Astrocyte of the cerebellum (primary cell): ENCODE measurements at regions not wholly inside any gene's neighbourhood (a gene's known extent, or its start where the extent isn't known, plus 50 kb on each side); places are given as distances from the start of the nearest gene placed in this dataset.

Experiments
- DNase-seq: peaks from one replicate; pipeline ENCODE4 v3.0.0-alpha.2; 2011; ENCODE audit warnings: low read depth
- H3K4me3 ChIP-seq: 2 replicates; pipeline ENCODE4 v1.5.1; 2011; ENCODE audit warnings: mild to moderate bottlenecking, low read depth, low read length, moderate library complexity
- in situ Hi-C: cut with HindIII; loops from 2 replicates; pipeline ENCODE4 v1.10.0; 2017; ENCODE audit warnings: low sequenced_read_pairs
- TF ChIP-seq, protein P1 (sequence below): IDR thresholded peaks from 2 replicates; pipeline ENCODE4 v1.5.1; 2012; ENCODE audit warnings: low read length, low read depth, moderate library complexity, mild to moderate bottlenecking; ENCODE audit errors: missing control alignments

DNA sequence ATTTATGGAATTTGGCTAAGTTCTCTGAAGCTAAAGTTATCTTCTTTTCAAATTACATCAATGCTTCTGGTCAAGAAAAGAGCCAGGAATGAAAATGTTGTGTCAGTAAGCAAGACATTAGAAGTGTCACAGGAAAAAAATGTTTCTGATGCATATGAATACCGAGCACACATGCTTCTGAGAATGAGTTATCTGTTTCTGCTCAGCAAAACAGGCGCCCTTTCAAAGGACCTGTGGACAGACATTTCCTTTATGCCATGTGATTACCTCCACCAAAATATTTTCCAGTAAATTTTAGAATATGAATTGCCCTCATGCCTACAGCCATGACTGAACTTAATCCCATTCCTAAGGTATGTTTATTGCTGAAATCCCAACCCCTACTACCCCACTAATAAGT is 55.4 kb upstream of the RNF180 start:
- in situ Hi-C loops: no loop called here
- DNase-seq: no peak
- TF ChIP-seq, protein P1, sequence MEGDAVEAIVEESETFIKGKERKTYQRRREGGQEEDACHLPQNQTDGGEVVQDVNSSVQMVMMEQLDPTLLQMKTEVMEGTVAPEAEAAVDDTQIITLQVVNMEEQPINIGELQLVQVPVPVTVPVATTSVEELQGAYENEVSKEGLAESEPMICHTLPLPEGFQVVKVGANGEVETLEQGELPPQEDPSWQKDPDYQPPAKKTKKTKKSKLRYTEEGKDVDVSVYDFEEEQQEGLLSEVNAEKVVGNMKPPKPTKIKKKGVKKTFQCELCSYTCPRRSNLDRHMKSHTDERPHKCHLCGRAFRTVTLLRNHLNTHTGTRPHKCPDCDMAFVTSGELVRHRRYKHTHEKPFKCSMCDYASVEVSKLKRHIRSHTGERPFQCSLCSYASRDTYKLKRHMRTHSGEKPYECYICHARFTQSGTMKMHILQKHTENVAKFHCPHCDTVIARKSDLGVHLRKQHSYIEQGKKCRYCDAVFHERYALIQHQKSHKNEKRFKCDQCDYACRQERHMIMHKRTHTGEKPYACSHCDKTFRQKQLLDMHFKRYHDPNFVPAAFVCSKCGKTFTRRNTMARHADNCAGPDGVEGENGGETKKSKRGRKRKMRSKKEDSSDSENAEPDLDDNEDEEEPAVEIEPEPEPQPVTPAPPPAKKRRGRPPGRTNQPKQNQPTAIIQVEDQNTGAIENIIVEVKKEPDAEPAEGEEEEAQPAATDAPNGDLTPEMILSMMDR: no peak
- no peak overlapping the region for H3K4me3 ChIP-seq

DNA sequence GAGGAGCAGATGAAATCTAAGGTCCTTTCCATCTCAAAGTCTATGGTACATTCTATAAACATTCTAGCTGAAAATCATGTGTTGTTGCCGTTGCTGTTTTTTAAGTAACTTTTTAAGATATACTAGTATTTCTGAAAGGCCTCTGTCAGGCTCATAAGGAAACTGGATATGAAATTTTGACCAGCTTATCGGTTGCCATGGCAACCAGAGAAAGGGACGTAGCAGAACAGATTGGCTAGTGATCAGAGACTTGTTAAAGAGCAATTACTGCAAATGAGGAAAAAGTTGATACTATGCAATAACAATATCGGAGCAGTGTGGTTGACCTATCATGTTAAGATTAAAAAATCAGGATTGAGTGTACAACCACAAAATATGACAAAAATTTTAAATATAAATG is 57.0 kb upstream of the RNF180 start:
- no peak for DNase-seq
- TF ChIP-seq, protein P1: no peak
- in situ Hi-C loops: no loop called here
- H3K4me3 ChIP-seq: no peak overlapping the region

DNA sequence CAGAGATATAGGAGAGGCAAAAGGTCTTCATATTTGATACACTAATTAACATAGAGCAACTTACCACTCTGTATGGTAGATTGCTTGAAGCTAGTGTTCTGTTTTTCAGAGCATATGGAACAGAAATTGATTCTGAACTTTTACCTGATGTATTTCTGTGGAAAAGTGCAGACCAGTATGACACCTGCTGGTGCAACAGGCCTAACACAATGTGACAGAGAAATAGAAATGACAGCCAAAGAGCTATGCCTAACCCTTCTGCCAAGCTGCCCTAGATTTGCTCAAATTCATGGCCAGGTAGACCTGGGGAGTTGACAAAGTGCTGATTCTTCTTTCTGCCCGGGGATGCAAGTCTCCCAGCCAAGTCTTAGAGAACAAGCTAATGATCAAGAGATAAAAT is 65.4 kb upstream of the RNF180 start:
- no peak for DNase-seq
- H3K4me3 ChIP-seq: no peak overlapping the region
- TF ChIP-seq, protein P1: no peak
- in situ Hi-C loops: no loop called here

DNA sequence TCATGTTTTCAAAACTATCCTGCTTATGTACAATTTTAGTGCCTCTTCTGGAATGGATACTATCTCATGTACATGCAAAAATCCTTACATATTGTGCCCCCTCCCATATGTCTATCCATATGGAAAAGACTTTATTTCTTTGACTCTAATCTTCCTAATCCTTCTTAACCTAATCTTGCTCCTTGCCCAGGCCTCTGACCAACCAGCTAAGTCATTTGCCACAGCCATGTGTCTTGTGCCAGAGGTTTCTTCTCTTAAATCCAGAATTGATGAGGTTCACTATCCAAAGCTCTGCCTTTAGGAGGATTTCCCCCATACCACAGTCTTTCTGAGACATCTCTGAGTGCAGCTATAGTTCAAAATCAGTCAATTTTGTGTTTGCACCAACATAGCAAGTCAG is 68.9 kb upstream of the RNF180 start:
- in situ Hi-C loops: no loop called here
- H3K4me3 ChIP-seq: no peak overlapping the region
- TF ChIP-seq, protein P1: no peak
- no peak for DNase-seq

DNA sequence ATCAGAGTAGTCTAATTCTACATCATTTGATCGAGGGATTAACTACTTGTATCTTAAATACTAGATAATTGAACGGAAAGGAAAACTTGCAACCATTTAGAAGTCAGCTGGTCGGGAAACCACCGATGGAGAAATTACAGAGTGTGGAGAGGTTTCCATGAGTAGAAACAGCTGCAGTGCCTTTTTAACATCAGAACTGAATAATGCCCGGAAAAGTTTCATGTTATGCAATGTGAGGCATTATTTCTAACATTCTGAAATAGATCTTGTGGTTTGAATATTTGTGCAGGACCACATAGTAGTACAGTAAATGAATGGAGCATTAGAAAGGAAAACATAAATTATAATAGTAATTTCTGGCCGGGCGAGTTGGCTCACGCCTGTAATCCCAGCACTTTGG is 88.1 kb upstream of the RNF180 start:
- TF ChIP-seq, protein P1: no peak
- H3K4me3 ChIP-seq: no peak overlapping the region
- DNase-seq: no peak
- in situ Hi-C loops: no loop called here

DNA sequence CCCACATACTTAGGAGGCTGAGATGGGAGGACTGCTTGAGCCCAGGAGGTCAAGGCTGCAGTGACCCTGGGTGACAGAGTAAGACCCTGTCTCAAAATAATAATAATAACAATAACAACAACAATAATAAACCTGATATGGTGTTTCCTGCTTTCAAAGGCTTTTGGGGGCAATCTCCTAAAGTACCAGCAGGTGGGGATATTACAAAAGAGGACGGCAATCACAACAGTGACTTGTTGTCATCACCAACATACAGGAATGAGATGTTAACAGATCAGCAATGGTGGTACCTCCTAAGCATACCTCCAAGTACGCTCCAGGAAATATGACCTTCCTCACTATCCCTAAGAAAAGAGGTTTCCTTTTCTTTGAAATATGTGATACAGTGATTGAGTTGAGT is 91.1 kb upstream of the RNF180 start:
- TF ChIP-seq, protein P1: peak; percentile 71
- in situ Hi-C loops: no loop called here
- H3K4me3 ChIP-seq: no peak overlapping the region
- DNase-seq: no peak

DNA sequence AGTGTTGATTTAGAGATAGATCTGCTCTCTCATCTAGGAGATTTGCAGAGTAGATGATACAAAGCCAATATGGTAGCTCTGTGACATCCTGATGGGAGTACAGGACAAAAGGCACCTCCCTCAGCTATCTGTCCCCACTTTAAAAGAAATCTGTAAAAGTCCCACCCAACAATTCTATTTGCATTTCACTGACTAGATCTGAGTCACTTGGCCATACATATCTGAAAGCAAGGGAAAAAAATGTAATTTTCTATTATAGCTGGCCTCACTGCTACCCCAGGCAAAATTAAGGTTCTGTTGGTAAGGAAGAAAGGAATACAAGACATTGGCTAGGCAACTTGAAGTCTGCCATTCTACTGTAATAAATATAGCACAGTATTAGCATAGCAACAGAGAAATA is 96.2 kb upstream of the RNF180 start:
- H3K4me3 ChIP-seq: no peak overlapping the region
- TF ChIP-seq, protein P1: no peak
- in situ Hi-C loops: no loop called here
- no peak for DNase-seq
